ENCODE measurements at regions not wholly inside any gene's neighbourhood (a gene's known extent, or its start where the extent isn't known, plus 50 kb on each side); places are given as distances from the start of the nearest gene placed in this dataset.
A peak's percentile ranks its signal among the peaks of the same experiment; 100 is the strongest.

DNA sequence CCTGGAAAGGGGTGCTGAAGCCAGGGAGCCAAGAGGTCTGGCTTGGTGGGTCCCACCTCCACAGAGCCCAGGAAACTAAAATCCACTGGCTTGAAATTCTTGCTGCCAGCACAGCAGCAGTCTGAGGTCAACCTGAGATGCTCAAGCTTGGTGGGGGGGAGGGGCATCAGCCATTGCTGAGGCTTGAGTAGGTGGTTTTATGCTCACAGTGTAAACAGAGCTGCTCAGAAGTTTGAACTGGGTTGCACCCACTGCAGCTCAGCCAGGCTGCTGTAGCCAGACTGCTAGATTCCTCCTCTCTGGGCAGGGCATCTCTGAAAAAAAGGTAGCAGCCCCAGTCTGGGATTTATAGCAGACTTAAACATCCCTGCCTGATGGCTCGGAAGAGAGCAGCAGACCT, 55.5 kb upstream of the FBXL17 start:
- CTCF ChIA-PET = interaction anchor here (1.7 kb wide), 1 partner anchor 10 kb away, joined by 4 read pairs; no protein-coding TSS in a partner anchor
- TF ChIP-seq, protein P1, sequence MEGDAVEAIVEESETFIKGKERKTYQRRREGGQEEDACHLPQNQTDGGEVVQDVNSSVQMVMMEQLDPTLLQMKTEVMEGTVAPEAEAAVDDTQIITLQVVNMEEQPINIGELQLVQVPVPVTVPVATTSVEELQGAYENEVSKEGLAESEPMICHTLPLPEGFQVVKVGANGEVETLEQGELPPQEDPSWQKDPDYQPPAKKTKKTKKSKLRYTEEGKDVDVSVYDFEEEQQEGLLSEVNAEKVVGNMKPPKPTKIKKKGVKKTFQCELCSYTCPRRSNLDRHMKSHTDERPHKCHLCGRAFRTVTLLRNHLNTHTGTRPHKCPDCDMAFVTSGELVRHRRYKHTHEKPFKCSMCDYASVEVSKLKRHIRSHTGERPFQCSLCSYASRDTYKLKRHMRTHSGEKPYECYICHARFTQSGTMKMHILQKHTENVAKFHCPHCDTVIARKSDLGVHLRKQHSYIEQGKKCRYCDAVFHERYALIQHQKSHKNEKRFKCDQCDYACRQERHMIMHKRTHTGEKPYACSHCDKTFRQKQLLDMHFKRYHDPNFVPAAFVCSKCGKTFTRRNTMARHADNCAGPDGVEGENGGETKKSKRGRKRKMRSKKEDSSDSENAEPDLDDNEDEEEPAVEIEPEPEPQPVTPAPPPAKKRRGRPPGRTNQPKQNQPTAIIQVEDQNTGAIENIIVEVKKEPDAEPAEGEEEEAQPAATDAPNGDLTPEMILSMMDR (IDR thresholded peaks at IDR 0.05; ENCODE audit: insufficient read depth, low read depth, low read length) = no peak
- DNase-seq (ENCODE audit: low read depth) = no peak
- no peak overlapping the region for H3K4me3 ChIP-seq (ENCODE audit: low read depth, low read length)
- H3K27me3 ChIP-seq (ENCODE audit: control insufficient read depth, insufficient read depth, low read length) = no peaks in the 10 kb centered on the region
- POLR2A ChIA-PET = no interaction called here
- no peaks in the 10 kb centered on the region for H3K36me3 ChIP-seq (ENCODE audit: control insufficient read depth, insufficient read depth, low read length)

DNA sequence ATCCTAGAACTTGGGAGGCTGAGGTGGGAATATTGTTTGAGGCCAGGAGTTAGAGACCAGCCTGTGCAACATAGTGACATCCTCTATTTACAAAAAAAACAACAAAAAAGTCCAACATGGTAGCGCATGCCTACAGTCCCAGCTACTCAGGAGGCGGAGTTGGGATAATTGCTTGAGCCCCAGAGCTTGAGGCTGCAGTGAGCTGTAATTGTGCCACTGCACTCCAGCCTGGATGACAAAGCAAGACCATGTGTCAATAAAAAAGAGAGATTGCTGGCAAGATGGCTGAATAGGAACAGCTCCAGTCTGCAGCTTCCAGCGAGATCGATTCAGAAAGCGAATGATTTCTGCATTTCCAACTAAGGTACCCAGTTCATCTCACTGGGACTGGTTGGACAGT, 54.8 kb upstream of the FBXL17 start:
- Histone ChIP-seq H3K36me3 (ENCODE audit: control insufficient read depth, insufficient read depth, low read length) (no peaks in the 10 kb centered on the region), H3K4me3 (ENCODE audit: low read depth, low read length) (no peak overlapping the region), H3K27me3 (ENCODE audit: control insufficient read depth, insufficient read depth, low read length) (no peaks in the 10 kb centered on the region)
- TF ChIP-seq, protein P1 (IDR thresholded peaks at IDR 0.05; ENCODE audit: insufficient read depth, low read depth, low read length) = no peak
- ChIA-PET CTCF (interaction anchor here (1.7 kb wide), 1 partner anchor 11 kb away, joined by 4 read pairs; no protein-coding TSS in a partner anchor), POLR2A (no interaction called here)
- DNase-seq (ENCODE audit: low read depth) = no peak

DNA sequence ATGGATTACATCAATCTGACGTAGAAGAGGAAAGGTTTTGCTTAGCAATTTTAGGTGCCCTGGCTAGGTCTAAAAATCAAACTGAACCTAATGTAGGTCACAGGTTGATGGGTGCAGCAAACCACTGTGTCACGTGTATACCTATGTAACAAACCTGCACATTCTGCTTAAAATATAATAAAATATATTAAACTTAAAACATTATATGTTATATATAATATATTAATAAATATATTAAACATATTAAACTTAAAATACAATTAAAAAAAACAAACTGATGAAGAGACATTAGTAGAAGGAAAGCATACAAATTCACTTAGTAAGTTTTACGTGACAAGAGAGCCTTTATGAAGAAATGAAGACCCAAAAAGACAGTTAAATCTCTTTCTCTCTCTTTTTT, 51.7 kb upstream of the FBXL17 start:
- DNase-seq (ENCODE audit: low read depth) = no peak
- CTCF ChIA-PET = no interaction called here
- TF ChIP-seq, protein P1 (IDR thresholded peaks at IDR 0.05; ENCODE audit: insufficient read depth, low read depth, low read length) = no peak

DNA sequence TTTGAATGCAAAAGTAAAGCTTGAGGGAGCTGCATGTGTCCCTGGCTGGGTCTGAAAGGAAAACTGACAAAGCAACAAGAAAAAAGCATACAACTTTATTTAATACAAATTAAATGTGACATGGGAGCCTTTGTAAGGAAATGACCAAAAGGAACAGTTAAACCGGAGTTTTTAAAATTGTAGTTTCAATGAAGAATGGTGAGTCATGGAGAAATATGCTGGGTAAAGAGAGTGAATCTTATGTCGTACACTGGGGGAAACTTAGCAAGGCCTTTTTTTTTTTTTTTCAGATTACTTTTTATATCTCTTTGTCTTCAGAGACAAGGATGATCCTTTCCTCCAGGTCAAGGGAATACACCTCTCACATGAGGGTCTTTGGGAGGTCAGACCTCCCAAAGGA, 50.1 kb upstream of the FBXL17 start:
- TF ChIP-seq, protein P1 (IDR thresholded peaks at IDR 0.05; ENCODE audit: insufficient read depth, low read depth, low read length) = no peak
- Histone ChIP-seq H3K36me3 (ENCODE audit: control insufficient read depth, insufficient read depth, low read length) (no peaks in the 10 kb centered on the region), H3K4me3 (ENCODE audit: low read depth, low read length) (no peak overlapping the region), H3K27me3 (ENCODE audit: control insufficient read depth, insufficient read depth, low read length) (no peaks in the 10 kb centered on the region)
- peak; percentile 31 for DNase-seq (ENCODE audit: low read depth)
- ChIA-PET POLR2A (interaction anchor here (0.7 kb wide), 1 partner anchor 66 kb away, joined by 3 read pairs; no protein-coding TSS in a partner anchor), CTCF (no interaction called here)

More for the DNA sequence above, 51.7 kb upstream of the FBXL17 start:
- POLR2A ChIA-PET = no interaction called here
- H3K4me3 ChIP-seq (ENCODE audit: low read depth, low read length) = no peak overlapping the region
- no peaks in the 10 kb centered on the region for H3K27me3 ChIP-seq (ENCODE audit: control insufficient read depth, insufficient read depth, low read length)
- H3K36me3 ChIP-seq (ENCODE audit: control insufficient read depth, insufficient read depth, low read length) = no peaks in the 10 kb centered on the region
